Inflammatory macrophage treated with lipopolysaccharide for 1 hour (primary cell): ENCODE measurements at regions not wholly inside any gene's neighbourhood (a gene's known extent, or its start where the extent isn't known, plus 50 kb on each side); places are given as distances from the start of the nearest gene placed in this dataset.
"Not testable (repeated sequence)": the region's sequence is repeated elsewhere in the genome, so short reads cannot be mapped to it uniquely, and the experiment has no call there.

Experiments
- DNase-seq, 2 donors: peaks; one replicate each; pipeline ENCODE4 v3.0.0-alpha.2; 2020 to 2022

DNA sequence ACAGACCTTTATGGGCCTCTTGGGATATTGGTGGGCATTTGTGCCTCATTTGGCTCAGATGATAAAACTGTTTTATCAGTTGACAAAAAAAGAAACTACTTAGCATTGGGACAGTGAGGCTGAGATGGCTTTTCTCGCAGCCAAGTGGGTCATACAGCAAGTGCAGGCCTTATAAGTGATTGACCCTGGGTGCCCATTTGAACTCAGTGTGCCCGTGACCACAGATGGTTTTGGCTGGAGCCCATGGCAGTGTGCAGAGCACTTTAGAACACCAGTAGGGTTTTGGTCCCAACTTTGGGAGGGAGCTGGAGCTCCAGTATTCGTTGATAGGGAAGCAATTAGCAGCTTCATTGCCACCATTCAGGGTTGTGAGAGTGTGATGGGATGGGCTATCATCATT is 404.5 kb upstream of the LARGE1 start:
- DNase-seq, result no peak

DNA sequence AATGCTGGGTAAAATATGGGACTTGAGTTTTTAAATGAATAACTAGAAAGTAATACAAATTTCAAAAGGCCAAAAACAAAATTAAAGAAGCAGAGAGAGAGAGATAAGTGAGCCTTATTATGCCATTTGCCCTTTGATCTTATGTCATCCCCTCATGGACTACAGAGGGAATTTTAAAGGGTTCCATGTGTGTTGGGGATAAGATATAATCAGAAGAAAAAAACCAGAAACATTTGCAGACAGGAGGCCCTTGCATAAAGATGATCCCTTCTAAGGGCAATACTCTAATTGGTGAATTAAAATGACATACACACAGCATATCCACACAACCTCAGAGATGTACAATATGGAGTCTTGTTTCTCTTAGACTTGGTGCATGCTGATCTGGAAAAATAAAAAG is 406.6 kb upstream of the LARGE1 start:
- no peak for DNase-seq

DNA sequence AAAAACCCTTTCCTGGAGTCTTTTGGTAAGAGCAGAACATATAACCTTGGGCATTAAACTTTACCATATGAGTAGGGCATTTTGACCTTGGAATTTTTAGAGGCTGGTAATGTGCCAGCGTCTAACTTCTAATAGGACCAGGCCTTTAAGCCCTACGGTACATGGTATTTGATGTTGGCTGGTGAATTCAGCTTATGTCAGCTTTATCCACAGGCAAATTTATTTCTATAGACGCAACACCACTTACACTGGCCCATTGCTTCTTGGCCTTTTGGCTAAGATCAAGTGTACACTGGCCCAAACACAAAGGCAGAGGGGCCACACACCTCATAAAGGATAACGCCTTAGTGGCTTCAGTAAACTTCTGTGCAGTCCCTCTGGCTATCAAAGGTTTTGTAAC is 410.2 kb upstream of the LARGE1 start:
- DNase-seq, result no peak

DNA sequence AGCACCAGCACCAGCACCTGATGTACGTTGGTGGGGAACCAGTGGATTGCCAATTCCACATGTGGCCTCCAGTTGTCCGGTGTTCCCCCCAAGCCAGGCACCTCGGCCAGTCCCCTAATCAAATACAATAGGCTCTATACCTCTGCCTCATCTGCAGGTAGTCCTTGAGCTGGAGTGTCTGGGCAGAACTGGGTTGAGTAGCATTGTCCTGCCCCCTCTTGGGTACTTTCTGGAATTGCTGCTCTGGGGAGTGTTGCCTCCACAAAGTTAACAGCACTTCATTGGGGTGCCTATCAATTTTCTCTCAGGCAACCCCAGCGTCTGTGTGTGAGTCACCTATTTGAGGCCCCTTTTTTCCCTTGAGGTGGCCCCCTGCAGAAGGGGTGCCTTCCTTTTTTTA is 413.0 kb upstream of the LARGE1 start:
- DNase-seq, result no peak

DNA sequence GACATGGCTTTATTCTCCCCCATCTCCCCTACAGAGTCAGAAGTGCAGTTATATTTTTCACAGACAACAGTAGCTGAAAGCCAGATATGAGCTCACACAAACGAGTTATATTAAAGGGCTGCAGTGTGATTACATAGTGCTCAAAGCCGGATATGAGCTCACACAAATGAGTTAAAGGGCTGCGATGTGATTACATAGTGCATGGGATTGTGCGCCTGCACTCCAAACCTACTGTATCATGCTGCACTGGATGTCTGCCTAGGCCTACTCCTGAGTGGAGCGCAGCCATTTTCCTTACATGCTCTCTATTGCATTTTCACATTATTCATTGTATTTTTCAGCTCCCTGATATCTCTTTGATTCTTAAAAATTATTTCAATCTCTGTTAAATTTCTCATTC is 414.6 kb upstream of the LARGE1 start:
- no peak for DNase-seq

DNA sequence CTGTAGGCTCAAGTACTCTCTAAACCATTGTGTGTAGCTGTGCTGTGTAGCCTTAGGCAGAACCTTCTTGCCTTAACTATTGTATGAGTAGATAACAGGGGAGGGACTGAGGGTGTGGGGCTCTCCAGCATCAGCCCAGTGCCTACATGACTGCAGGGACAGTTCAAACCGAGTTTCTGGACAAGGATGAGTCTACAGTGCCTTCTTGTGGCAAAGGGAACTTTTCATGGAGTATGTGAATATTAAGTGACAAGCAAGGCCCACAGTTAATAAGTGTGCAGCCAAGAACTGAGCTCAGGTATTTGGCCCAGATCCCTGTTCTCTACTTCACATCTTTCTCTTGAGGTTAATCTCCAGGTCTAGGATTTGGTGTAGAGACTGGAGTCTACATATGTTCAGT is 424.4 kb upstream of the LARGE1 start:
- DNase-seq, result no peak

DNA sequence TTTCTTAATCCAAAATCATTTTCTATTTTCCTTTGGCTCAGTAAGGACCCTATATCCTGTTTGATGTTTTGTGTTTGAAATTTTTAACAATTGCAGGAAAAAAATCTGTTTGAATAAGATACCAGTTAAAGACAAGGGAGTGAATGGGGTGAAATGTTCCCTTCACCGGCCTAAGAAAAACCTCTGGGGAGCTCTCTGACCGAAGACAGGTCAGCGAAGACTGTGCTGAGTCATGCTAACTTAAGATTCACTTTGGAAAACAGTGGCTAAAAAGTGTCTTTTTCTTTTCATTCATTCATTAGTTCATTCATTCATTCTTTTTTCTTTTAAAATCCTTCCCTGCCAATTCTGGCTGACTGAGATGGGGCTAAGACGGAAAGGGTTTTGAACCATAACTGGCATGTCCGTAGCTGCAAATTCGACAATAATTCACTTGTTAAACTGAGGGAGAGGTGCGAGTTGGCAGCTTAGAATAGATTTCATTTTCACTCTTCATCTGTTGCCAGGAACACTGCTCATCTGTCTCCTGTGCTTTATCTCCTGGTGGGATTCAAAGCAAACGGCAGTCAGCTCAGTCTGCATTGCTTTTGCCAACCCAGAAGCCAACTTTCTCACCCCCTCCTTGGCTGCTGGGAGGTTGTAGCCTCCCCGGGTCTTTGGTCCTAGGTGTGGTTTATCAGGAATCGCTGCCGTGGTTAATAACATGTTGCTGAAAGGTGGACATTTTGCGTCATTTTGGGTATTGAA is 434.0 kb upstream of the LARGE1 start:
- no peak for DNase-seq

DNA sequence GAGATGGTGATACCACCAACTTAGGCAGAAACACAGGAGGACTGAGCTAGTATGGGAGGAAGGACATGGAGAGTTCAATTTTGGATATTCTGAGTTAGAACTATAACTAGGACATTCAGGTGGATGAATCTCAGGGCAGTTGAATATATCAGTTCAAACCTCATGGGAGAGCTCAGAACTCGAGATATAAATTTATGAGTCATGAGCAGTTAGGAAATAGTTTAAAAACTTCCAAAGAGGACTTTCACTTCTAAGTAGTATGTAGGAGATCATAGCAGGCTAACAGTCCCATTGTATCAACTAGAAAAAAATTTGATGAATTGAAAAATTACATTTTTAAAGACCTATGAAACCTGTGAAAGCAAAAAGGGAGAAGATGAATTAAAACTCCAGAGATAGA is 436.2 kb upstream of the LARGE1 start:
- no peak for DNase-seq

DNA sequence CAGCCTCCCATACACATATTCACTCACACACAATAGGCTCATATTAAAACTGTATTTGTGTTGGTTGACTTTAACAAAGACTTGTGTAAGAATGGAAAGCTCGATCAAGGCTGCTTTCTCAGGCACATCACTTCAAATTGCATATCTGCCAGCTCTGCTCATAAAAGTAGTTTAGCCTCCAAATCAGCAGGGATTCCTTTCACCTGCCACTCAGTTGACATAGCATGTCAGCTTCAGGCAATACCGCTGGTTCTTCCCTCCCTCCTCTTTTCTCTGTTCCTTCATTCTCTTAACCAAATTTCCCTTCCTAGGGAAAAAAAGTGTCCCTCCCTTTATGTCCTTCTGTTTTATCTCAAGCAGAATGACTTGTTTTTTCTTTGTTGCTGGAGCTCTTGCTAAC is 450.4 kb upstream of the LARGE1 start:
- no peak for DNase-seq

DNA sequence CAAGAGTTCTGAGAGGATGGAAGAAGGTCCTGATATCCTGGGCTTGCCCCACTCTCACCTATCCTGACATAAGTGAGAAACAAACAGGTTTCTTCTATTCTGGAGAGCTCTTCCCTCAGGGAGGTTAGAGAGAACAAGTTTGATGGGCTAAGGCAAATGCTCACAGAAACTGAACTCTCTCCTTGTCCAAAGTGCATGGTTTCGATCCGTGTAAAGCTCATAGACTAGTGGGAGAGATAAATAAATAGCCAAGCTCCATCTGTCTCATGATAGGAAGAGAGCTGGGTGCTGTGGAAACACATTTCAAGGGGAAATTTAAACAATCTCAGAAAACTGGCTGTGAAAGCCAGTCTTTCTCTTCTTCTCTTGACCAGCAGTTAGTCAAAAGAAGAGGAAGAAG is 459.5 kb upstream of the LARGE1 start:
- no peak for DNase-seq

DNA sequence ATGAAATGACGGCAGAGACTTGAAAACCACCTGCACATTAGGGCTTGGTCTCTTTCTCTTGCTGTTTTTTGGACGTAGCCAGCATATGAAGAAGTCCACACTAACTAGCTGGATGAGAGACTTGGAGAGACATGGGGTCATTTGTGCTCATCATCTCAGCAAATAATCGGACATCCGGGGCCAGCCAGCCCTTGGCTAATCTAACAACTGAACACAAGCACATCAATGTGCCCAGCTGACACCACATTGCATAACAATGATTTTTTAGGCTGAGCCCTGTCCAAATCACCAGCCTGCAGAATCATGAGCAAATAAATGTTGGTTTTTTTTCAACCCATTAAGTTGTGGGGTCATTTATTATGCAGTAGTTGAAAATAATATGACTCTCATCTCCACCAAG is 460.3 kb upstream of the LARGE1 start:
- no peak for DNase-seq

DNA sequence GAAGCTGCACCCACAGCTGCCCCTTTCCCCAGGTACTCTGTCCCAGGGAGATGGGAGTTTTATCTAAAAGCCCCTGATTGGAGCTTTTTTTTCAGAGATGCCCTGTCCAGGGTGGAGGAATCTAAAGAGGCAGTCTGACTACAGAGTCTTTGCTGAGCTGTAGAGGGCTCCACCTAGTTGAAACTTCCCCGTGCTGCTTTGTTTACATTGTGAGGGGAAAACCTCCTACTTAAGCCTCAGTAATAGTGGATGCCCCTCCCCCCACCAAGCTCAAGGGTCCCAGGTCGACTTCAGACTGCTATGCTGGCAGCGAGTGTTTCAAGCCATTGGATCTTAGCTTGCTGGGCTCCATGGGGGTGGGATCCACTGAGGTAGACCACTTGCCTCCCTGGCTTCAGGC is 470.1 kb upstream of the LARGE1 start:
- DNase-seq, result no peak

DNA sequence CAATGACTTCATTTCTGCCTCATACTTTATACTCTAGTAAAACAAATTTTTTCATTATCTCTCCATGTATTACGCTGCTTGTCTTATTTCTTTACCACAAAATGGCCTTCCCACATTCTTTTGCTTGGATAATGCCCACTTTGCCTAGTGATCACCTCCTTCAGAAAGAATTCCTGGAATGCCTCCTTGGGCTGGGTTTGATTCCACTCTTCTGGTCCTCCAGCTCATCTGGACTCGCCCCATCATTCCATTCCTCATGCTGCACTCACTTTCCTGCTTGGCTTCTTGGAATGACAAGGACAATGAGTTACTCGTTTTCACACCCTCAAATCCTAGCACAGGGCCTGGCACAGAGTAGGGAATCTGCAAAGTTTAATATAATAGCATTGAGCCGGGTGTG is 475.1 kb upstream of the LARGE1 start:
- DNase-seq, result no peak

DNA sequence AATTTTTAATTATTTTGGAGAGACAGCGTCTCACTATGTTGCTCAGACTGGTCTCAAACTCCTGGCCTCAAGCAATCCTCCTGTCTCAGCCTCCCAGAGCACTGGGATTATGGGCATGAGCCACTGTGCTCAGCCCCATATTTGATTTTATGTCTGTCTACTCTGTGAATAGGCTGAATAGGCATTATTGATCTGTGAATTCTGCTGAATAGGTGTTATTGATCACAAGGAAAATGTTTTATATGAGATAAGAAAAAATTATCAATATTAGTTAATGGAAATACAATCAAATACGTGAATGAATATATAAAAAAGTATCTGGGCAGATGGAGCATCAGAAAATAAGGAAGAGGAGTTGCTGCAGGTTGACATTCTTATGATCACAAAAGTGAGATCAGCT is 483.4 kb upstream of the LARGE1 start:
- DNase-seq, result no peak

DNA sequence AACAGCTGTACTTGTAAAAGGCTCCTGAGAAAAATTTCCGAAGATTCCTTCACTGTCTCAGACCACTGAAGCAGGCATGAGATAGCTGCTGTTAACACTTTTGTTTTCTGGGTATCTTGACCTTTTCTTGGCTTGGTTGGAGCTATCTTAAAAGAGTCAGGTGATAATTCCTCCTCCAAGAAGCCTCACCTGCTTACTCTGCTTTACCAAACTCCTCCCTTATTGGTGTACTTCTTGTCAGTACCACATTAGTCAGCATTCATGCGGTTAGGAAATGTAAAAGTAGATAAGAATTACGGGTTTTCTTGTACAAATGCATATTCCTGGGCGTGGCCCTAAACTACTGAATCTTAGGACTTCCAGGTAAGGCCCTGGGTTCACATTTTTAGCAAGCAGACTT is 489.8 kb upstream of the LARGE1 start:
- DNase-seq, result no peak

DNA sequence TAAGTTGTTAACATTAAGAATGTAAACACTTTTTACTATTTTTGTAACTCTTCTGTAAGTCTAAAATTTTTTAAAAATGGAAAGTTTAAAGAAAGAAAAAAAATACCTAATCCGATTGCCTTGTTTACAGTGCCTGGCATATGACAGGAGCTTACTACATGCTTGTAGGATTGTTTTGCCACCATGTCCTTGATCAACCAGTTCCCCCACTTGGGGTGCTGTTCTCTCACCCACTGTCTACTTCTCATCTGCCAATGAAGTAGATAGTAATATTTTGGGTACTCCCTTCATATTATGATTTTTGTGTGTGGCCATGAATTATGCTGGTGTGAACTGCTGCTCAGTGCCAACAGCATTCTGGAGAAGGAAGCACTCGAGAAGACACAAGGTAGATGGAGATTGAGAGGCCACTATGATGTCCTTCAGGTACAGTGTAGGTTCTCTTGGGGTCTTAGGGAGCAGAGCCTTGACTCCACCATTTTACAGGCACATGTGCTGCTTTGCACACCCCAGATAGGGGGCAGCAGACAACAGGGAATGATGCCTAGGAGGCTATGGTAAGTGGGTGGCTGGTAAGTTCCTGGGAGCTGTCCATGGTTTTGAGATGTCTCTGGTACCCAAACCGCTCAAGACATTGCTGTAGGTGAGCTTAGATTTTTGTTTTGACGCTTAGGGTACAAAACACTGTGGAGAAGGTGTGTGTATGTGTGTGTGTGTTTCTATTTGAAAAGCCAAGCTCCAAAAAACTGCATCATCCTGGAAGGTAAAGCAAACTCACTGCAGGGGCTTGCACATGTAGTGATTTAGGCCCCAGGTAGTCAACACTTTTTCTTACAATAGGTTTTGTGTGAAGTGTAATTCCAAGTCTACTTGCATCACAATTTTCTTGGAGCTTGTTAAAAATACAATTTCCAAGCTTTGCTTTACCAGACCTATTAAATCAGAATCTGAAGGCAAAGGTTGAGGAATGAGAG is 494.5 kb upstream of the LARGE1 start:
- peak; percentile 12 to 33 for DNase-seq

DNA sequence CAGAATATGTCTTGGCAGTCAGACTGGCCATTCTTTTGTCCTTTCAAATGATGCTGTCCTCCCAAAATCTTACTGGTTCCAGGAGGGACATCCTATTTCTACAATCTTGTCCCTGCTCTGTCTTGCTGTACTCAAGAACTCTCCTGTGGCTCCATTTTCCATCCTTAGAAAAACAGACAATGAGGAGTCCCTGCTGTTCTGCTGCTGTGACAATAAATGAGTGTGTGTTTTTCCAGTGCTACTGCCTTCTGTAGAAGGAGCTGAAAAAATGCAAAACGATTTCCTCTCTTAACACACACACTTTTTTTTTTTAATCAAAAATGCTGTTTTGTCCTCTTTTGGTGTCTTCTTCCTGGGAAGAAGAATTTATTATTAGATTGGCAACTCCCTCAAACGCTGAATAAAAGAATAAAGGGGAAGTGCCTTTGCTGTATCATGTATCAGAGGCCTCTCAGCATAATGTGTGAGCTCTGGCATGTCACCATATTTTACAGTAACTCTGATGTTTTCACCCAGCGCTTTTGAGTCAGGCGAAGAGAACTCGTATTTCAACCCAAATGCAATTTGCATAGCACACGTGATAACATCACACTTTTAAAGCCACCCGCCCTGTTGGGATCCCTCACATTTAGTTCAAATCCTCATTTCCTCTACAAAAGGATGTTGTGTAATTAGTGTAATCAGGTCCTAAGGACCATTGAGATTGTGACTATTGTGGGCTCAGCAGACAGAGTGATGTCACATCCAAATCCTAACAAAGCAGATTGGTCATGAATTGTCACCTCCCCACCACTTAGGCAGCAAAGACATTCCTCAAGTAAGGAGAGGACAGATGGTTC is 496.0 kb upstream of the LARGE1 start:
- no peak for DNase-seq

DNA sequence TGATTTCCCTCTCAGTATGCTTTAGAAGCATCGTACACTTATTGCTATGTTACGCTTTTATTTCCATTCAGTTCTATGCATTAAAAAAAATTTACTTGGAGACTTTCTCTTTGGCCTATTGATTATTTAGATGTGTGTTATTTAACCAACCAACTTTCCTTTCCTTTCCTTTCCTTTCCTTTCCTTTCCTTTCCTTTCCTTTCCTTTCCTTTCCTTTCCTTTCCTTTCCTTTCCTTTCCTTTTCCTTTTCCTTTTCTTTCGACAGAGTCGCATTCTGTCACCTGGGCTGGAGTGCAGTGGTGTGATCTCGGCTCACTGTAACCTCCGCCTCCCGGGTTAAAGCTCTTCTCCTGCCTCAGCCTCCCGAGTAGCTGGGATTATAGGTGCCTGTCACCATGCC is 502.7 kb upstream of the LARGE1 start:
- DNase-seq, result not testable (repeated sequence)

DNA sequence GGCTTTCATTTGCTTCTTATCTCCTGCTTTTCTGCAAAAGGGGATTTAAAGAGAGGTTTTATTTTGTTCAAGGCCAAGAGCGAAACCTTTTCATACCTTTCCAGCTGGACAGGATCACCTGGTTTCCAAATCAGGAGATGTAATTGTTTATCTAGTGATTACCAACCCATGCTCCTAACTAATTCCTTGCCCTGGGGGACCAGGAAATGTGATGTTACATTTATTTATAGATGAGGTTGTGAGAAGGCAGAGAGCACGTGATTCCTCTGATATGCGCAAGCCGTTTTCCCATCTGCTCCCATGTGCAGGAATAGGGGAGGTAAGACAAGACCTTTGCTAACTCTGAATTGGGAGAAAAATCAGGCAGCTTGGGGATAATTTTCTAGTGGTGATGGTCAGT is 507.2 kb upstream of the LARGE1 start:
- no peak for DNase-seq

DNA sequence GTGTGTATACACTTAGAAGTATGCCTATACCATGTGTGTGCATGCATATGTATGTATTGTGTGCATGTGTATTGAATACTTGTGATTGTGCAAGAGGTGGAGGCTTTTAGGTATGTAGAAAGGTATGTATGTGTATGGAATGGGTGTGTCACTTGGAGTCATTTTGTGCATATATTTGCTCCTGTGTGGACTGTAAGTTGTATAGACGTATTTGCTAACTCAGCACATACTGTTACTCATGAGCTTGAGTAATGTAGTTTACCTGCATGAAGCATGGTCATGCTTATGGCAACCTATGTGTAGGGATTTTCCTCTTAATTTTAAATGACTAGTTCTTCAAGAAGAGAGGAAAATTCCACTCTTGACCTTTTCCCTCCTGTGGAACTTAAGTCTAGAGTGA is 507.6 kb upstream of the LARGE1 start:
- DNase-seq, result no peak

DNA sequence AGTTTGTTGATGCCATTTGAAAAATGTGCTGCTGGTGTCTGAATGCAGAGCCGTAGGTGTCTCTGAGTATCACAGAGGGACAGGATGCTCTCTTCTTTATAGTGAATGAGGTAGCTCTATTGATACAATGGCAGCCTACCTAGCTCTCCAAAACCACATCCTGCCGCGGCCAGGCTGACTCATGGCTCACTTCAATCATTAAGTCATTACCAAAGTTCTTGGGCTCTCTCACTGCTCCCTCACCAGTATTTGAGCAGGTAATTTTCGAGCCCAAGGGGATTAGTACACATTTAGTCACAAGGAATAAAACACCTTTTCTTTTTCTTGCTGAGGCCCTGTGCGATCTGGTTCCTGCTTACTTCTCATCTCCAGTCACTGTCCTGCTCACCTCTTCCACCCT is 509.0 kb upstream of the LARGE1 start:
- no peak for DNase-seq

DNA sequence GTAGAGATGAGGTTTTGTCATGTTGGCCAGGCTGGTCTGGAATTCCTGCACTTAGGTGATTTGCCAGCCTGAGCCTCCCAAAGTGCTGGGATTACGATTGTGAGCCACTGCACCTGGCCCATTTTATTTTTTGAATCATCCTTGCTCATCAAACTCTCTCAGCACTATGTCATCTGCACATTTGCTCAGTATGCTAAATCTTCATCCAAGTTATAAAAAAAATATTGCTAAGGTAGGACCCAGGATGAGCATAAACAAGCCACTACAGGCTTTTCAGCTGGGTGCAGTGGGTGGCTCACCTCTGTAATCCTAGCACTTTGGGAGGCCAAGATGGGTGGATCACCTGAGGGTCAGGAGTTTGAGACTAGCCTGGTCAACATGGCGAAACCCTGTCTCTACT is 510.1 kb upstream of the LARGE1 start:
- DNase-seq, result no peak

DNA sequence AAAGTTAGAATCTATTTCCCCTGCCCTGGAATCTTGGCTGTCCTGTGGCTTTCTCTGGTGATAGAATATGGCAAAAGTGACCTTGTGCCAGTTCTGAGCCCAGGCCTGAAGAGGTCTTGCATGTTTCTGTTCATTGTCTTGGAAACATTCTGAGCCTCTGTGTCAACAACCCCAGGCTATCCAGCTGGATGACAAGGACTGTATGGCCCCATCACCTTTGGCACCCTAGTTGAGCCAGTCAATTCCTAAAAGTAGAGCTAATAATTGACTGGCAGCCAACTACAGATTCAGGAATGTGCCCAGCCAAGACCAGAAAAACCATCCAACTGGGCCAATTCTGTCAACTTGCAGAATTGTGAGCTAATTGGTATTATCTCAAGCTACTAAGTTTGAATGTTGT is 514.1 kb upstream of the LARGE1 start:
- no peak for DNase-seq
